Endothelial cell of umbilical vein (primary cell): ENCODE measurements at regions not wholly inside any gene's neighbourhood (a gene's known extent, or its start where the extent isn't known, plus 50 kb on each side); places are given as distances from the start of the nearest gene placed in this dataset.
A peak's percentile ranks its signal among the peaks of the same experiment; 100 is the strongest.

Experiments
- BruUV-seq: library from RNA; stranded (reverse); fragments of 400-500 nt; replicated peaks from 2 replicates; lab custom pipeline; 2021; lab: Mats Ljungman, UMichigan
- CTCF ChIA-PET: fragments of 300-600, 350-600 bp; sonication (Branson Sonifier 250); formaldehyde crosslinking; loops from one replicate; lab custom pipeline; 2021; ENCODE audit warnings: antibody characterized with exemption, inconsistent platforms; lab: Charles Lee
- POLR2A ChIA-PET: fragments of 300-600, 350-600 bp; sonication (Branson Sonifier 250); formaldehyde crosslinking; loops from one replicate; lab custom pipeline; 2021; ENCODE audit warnings: antibody characterized with exemption, inconsistent platforms; lab: Charles Lee
- DNase-seq: peaks from one replicate; pipeline ENCODE4 v3.0.0-alpha.2; 2011; ENCODE audit warnings: low read depth, low spot score
- FAIRE-seq: peaks from 2 replicates; lab custom pipeline; 2011; peaks lifted over from hg19 to GRCh38; lab: Jason Lieb, UNC
- H2AFZ ChIP-seq: 2 replicates; pipeline ENCODE4 v1.6.0; 2012; ENCODE audit warnings: low read depth, low read length, control low read depth, inconsistent platforms
- H3K27ac ChIP-seq: 2 replicates; pipeline ENCODE4 v1.5.1; 2011; ENCODE audit warnings: low read depth, mild to moderate bottlenecking, control low read depth, low read length, moderate library complexity; ENCODE audit not compliant: insufficient read depth
- H3K27me3 ChIP-seq, 2 experiments: 2 replicates each; pipeline versions ENCODE4 v1.6.0 to v1.6.1; 2011; ENCODE audit warnings: low read length in 2 of 2, mixed read lengths in 1 of 2; ENCODE audit not compliant: control insufficient read depth in 2 of 2, insufficient read depth in 2 of 2
- H3K36me3 ChIP-seq, 2 experiments: 2 replicates in 1 of 2; 3 replicates in 1 of 2; pipeline ENCODE4 v1.5.1; 2011; ENCODE audit warnings: low read length in 2 of 2, mild to moderate bottlenecking in 1 of 2, moderate library complexity in 1 of 2; ENCODE audit not compliant: control insufficient read depth in 2 of 2, insufficient read depth in 2 of 2; ENCODE audit errors: extremely low read depth in 1 of 2
- H3K4me1 ChIP-seq: 3 replicates; pipeline ENCODE4 v1.5.1; 2011; ENCODE audit warnings: mild to moderate bottlenecking, low read length; ENCODE audit not compliant: control insufficient read depth, insufficient read depth; ENCODE audit errors: extremely low read depth
- H3K4me2 ChIP-seq: 2 replicates; pipeline ENCODE4 v1.6.1; 2011; ENCODE audit warnings: low read length, control low read depth, mixed read lengths; ENCODE audit not compliant: insufficient read depth
- H3K4me3 ChIP-seq, 3 experiments: fragments of 200-600 bp in 1 of 3; sonication (generic), shearing (Covaris generic) in 1 of 3; replicated peaks in 1 of 3; 2 replicates each; pipeline ENCODE4 v1.5.1; 2011 to 2016; ENCODE audit warnings: control low read depth in 3 of 3, low read length in 3 of 3, mild to moderate bottlenecking in 2 of 3, inconsistent platforms in 1 of 3, low read depth in 1 of 3, moderate library complexity in 1 of 3; ENCODE audit not compliant: insufficient read depth in 1 of 3
- H3K79me2 ChIP-seq: 2 replicates; pipeline ENCODE4 v1.6.0; 2012; ENCODE audit warnings: low read length, inconsistent platforms; ENCODE audit not compliant: control insufficient read depth, insufficient read depth
- H3K9ac ChIP-seq: replicated peaks from 2 replicates; pipeline ENCODE3; 2011; ENCODE audit warnings: low read length, control low read depth; ENCODE audit not compliant: insufficient read depth; ENCODE audit errors: extremely low read depth
- H3K9me1 ChIP-seq: replicated peaks from 3 replicates; pipeline ENCODE4 v1.6.0; 2011; ENCODE audit warnings: mild to moderate bottlenecking, low read length; ENCODE audit not compliant: control insufficient read depth, insufficient read depth; ENCODE audit errors: extremely low read depth
- H3K9me3 ChIP-seq: replicated peaks from 2 replicates; pipeline ENCODE4 v1.5.1; 2012; ENCODE audit warnings: low read length, inconsistent platforms; ENCODE audit not compliant: control insufficient read depth, insufficient read depth
- H4K20me1 ChIP-seq: replicated peaks from 2 replicates; pipeline ENCODE3; 2011; ENCODE audit warnings: mild to moderate bottlenecking, low read length; ENCODE audit not compliant: control insufficient read depth, insufficient read depth; ENCODE audit errors: extremely low read depth
- FOS ChIP-seq: IDR thresholded peaks from 2 replicates; pipeline ENCODE4 v1.6.1; 2011; ENCODE audit warnings: mild to moderate bottlenecking, low read length, moderate library complexity, borderline replicate concordance; ENCODE audit not compliant: insufficient read depth
- GATA2 ChIP-seq: IDR thresholded peaks from 2 replicates; pipeline ENCODE4 v1.7.0; 2011; ENCODE audit warnings: low read depth, mild to moderate bottlenecking, moderate library complexity, mixed read lengths, low read length; ENCODE audit not compliant: insufficient read length, insufficient read depth
- JUN ChIP-seq: IDR thresholded peaks from 2 replicates; pipeline ENCODE4 v1.6.1; 2011; ENCODE audit warnings: borderline replicate concordance, low read depth; ENCODE audit not compliant: insufficient read length, insufficient read depth
- MAX ChIP-seq: IDR thresholded peaks from 2 replicates; pipeline ENCODE4 v1.6.1; 2011; ENCODE audit not compliant: insufficient read depth, insufficient read length
- POLR2A ChIP-seq: IDR thresholded peaks from 2 replicates; pipeline ENCODE4 v1.6.1; 2012; ENCODE audit warnings: low read depth, mild to moderate bottlenecking, control low read depth, low read length
- dilution Hi-C: fragments of 300-500 bp; cut with MboI; formaldehyde crosslinking; loops from one replicate; pipeline ENCODE4 v1.15.0; 2019; ENCODE audit warnings: low sequenced_read_pairs; ENCODE audit not compliant: extremely low pct_ligation_motif_present
- intact Hi-C: fragments of 100-400 bp; cut with micrococcal nuclease; formaldehyde crosslinking; loops from one replicate; pipeline ENCODE4 v1.10.0; 2022

DNA sequence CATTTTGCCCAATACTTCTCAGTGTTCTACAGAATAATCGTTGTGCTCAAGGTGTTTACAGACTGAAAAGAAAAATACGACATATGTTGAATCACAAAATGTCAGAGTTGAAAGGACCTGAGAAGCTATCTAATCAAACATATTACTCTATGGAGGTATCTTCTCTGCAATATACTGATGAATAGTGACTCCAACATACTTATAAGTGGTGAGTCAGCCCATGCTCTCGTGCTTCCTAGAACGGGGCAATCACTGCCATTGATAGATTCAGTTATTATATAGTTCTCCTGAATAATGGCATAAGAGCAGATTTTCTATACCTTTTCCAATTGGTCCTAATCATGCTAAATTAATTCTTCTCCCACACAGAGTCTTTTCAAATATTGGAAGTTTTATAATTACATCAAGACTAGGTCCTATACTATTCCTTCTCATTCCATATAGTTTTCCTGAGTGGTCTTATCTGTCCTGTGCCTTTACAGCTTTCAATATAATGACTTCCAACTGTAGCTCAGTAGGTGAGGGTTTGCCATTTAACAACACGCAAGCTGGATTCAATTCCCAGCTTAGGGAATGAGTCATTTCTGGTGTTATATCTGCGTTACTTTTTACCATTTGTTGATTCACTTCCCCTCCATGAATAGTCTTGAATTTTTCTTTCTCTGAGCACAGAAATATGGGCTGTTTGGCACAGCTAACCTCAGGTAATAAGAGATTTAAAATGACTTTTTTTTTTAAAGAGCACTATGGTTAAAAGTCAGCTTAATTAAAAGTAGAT is 81.1 kb downstream of the PLK2 start:
- CTCF ChIA-PET, result interaction anchor here (0.7 to 1.4 kb wide), 2 partner anchors 12 to 504 kb away, joined by 3 read pairs; no protein-coding TSS in a partner anchor
- H3K4me3 ChIP-seq, result no peak overlapping the region
- no peak overlapping the region for H2AFZ ChIP-seq
- H4K20me1 ChIP-seq, result no peaks in the 10 kb centered on the region
- no peaks in the 10 kb centered on the region for H3K9me3 ChIP-seq
- TF ChIP-seq FOS (peak; percentile 87), JUN (peak; percentile 34), MAX (no peak), GATA2 (peak; percentile 15)
- dilution Hi-C loops, result no loop called here
- intact Hi-C loops, result no loop called here
- no peak overlapping the region for H3K9ac ChIP-seq
- no peak overlapping the region for H3K27ac ChIP-seq
- H3K36me3 ChIP-seq, result no peaks in the 10 kb centered on the region
- peak; percentile 70 for FAIRE-seq
- no peak overlapping the region for H3K4me2 ChIP-seq
- H3K9me1 ChIP-seq, result no peaks in the 10 kb centered on the region
- POLR2A ChIA-PET, result interaction anchor here (0.7 kb wide), 2 partner anchors 191 to 546 kb away, joined by 3 read pairs; no protein-coding TSS in a partner anchor
- no peaks in the 10 kb centered on the region for H3K79me2 ChIP-seq
- DNase-seq, result peak; percentile 12
- no TSS peak for BruUV-seq
- H3K4me1 ChIP-seq, result no peaks in the 10 kb centered on the region
- no peaks in the 10 kb centered on the region for H3K27me3 ChIP-seq

- Histone ChIP-seq H3K4me2 (no peak overlapping the region), H3K9ac (no peak overlapping the region), H3K79me2 (no peaks in the 10 kb centered on the region), H4K20me1 (no peaks in the 10 kb centered on the region), H2AFZ (no peak overlapping the region), H3K4me3 (no peak overlapping the region), H3K27me3 (no peaks in the 10 kb centered on the region), H3K9me3 (no peaks in the 10 kb centered on the region), H3K27ac (no peak overlapping the region), H3K4me1 (no peaks in the 10 kb centered on the region), H3K36me3 (no peaks in the 10 kb centered on the region), H3K9me1 (no peaks in the 10 kb centered on the region)
- CTCF ChIA-PET, result interaction anchor here (1.3 kb wide), 1 partner anchor 12 kb away, joined by 4 read pairs; no protein-coding TSS in a partner anchor
- no peak for TF ChIP-seq POLR2A
- intact Hi-C loops (no loop called here), dilution Hi-C loops (no loop called here)
- no peak for DNase-seq
- FAIRE-seq, result no peak
- no TSS peak for BruUV-seq
- POLR2A ChIA-PET, result no interaction called here
Measured at GRCh38 chr5:58370606-58371005, 89.3 kb downstream of the PLK2 start.
